NT2/D1 (cell line): ENCODE measurements at regions not wholly inside any gene's neighbourhood (a gene's known extent, or its start where the extent isn't known, plus 50 kb on each side); places are given as distances from the start of the nearest gene placed in this dataset.

Experiments
- SUZ12 ChIP-seq: IDR thresholded peaks from 2 replicates; pipeline ENCODE4 v1.6.1; 2011; ENCODE audit not compliant: insufficient read length, insufficient read depth; ENCODE audit errors: extremely low read depth
- ZNF274 ChIP-seq: IDR thresholded peaks from 2 replicates; pipeline ENCODE4 v1.6.1; 2011; ENCODE audit warnings: mild to moderate bottlenecking, low read depth, low read length

- no peak for TF ChIP-seq ZNF274
- TF ChIP-seq SUZ12 = no peak
Measured at GRCh38 chr21:34252751-34253150, 111.1 kb upstream of the KCNE2 start.
